H9 (cell line): ENCODE measurements at regions not wholly inside any gene's neighbourhood (a gene's known extent, or its start where the extent isn't known, plus 50 kb on each side); places are given as distances from the start of the nearest gene placed in this dataset.

Experiments
- DNase-seq: peaks from one replicate; pipeline ENCODE4 v3.0.0-alpha.2; 2017
- H2AFZ ChIP-seq: one replicate; pipeline ENCODE4 v1.6.1; 2013; ENCODE audit warnings: mild to moderate bottlenecking, low read length, control low read depth, moderate library complexity
- H2AK5ac ChIP-seq: 2 replicates; pipeline ENCODE4 v1.6.1; 2013; ENCODE audit warnings: low read length, control low read depth, mixed read lengths; ENCODE audit not compliant: insufficient read length
- H2BK120ac ChIP-seq: one replicate; pipeline ENCODE4 v1.6.1; 2013; ENCODE audit warnings: low read depth, mild to moderate bottlenecking, low read length, control low read depth, inconsistent platforms; ENCODE audit not compliant: poor library complexity, severe bottlenecking
- H2BK12ac ChIP-seq: 2 replicates; pipeline ENCODE4 v1.6.1; 2013; ENCODE audit warnings: low read length, control low read depth, mixed read lengths, low read depth; ENCODE audit not compliant: insufficient read length
- H2BK15ac ChIP-seq: 2 replicates; pipeline ENCODE4 v1.6.1; 2013; ENCODE audit warnings: low read depth, low read length, control low read depth
- H2BK20ac ChIP-seq: one replicate; pipeline ENCODE4 v1.6.1; 2013; ENCODE audit warnings: low read depth, mild to moderate bottlenecking, low read length, control low read depth, inconsistent platforms; ENCODE audit not compliant: poor library complexity, severe bottlenecking
- H2BK5ac ChIP-seq: 2 replicates; pipeline ENCODE4 v1.6.1; 2013; ENCODE audit warnings: low read length, control low read depth, mixed read lengths; ENCODE audit not compliant: insufficient read length
- H3K14ac ChIP-seq: 2 replicates; pipeline ENCODE4 v1.6.1; 2013; ENCODE audit warnings: low read length, control low read depth; ENCODE audit not compliant: insufficient read depth
- H3K18ac ChIP-seq: 2 replicates; pipeline ENCODE4 v1.6.1; 2013; ENCODE audit warnings: low read depth, mild to moderate bottlenecking, mixed read lengths, low read length, control low read depth; ENCODE audit not compliant: insufficient read length
- H3K23ac ChIP-seq: 2 replicates; pipeline ENCODE4 v1.6.1; 2013; ENCODE audit warnings: low read length, control low read depth, mixed read lengths, low read depth; ENCODE audit not compliant: insufficient read length
- H3K23me2 ChIP-seq: 2 replicates; pipeline ENCODE4 v1.6.1; 2013; ENCODE audit warnings: low read depth, mild to moderate bottlenecking, mixed read lengths, low read length, control low read depth; ENCODE audit not compliant: insufficient read length, poor library complexity, severe bottlenecking
- H3K27ac ChIP-seq: 2 replicates; pipeline ENCODE4 v1.5.1; 2013; ENCODE audit warnings: low read length, control low read depth, mixed read lengths, low read depth; ENCODE audit not compliant: insufficient read length
- H3K27me3 ChIP-seq: 2 replicates; pipeline ENCODE4 v1.6.1; 2013; ENCODE audit warnings: low read length, control low read depth, inconsistent platforms; ENCODE audit not compliant: insufficient read depth
- H3K4ac ChIP-seq: 2 replicates; pipeline ENCODE4 v1.6.1; 2013; ENCODE audit warnings: low read depth, mild to moderate bottlenecking, control low read depth, inconsistent platforms, low read length, moderate library complexity
- H3K4me1 ChIP-seq: 2 replicates; pipeline ENCODE4 v1.6.1; 2013; ENCODE audit warnings: low read length, control low read depth, inconsistent platforms; ENCODE audit not compliant: insufficient read depth
- H3K4me2 ChIP-seq: 2 replicates; pipeline ENCODE4 v1.6.1; 2013; ENCODE audit warnings: low read length, control low read depth, mixed read lengths; ENCODE audit not compliant: insufficient read length, insufficient read depth
- H3K56ac ChIP-seq: 2 replicates; pipeline ENCODE4 v1.6.1; 2013; ENCODE audit warnings: low read depth, mild to moderate bottlenecking, mixed read lengths, low read length, control low read depth; ENCODE audit not compliant: insufficient read length
- H3K79me1 ChIP-seq: 2 replicates; pipeline ENCODE4 v1.6.1; 2013; ENCODE audit warnings: low read depth, mild to moderate bottlenecking, moderate library complexity, low read length, control low read depth, inconsistent platforms; ENCODE audit not compliant: insufficient read depth, poor library complexity, severe bottlenecking
- H3K79me2 ChIP-seq: 2 replicates; pipeline ENCODE4 v1.6.1; 2013; ENCODE audit warnings: low read length, control low read depth, inconsistent platforms; ENCODE audit not compliant: insufficient read depth
- H3K9ac ChIP-seq: 2 replicates; pipeline ENCODE4 v1.6.1; 2013; ENCODE audit warnings: low read length, control low read depth, mixed read lengths; ENCODE audit not compliant: insufficient read length; ENCODE audit errors: extremely low read depth
- H3K9me3 ChIP-seq: one replicate; pipeline ENCODE4 v1.6.1; 2013; ENCODE audit warnings: low read depth, low read length, inconsistent platforms; ENCODE audit not compliant: control insufficient read depth
- H3T11ph ChIP-seq: one replicate; pipeline ENCODE4 v1.6.1; 2013; ENCODE audit warnings: mild to moderate bottlenecking, low read length, control low read depth, inconsistent platforms
- H4K20me1 ChIP-seq: one replicate; pipeline ENCODE4 v1.6.1; 2013; ENCODE audit not compliant: control insufficient read depth, insufficient read length, insufficient read depth
- H4K5ac ChIP-seq: 2 replicates; pipeline ENCODE4 v1.6.1; 2013; ENCODE audit warnings: low read depth, mild to moderate bottlenecking, mixed read lengths, low read length, control low read depth; ENCODE audit not compliant: insufficient read length
- H4K8ac ChIP-seq: replicated peaks from 2 replicates; pipeline ENCODE4 v1.6.1; 2013; ENCODE audit warnings: low read length, control low read depth, mixed read lengths, low read depth; ENCODE audit not compliant: insufficient read length
- H4K91ac ChIP-seq: 2 replicates; pipeline ENCODE4 v1.6.1; 2013; ENCODE audit warnings: low read depth, mild to moderate bottlenecking, moderate library complexity, mixed read lengths, low read length, control low read depth; ENCODE audit not compliant: insufficient read length
- H3K27ac Mint-ChIP-seq, 3 experiments: 2 replicates in 2 of 3; 3 replicates in 1 of 3; pipeline ENCODE4 v1.8.0; 2020 to 2021; ENCODE audit warnings: mixed read lengths in 3 of 3, mild to moderate bottlenecking in 1 of 3, moderate library complexity in 1 of 3
- H3K27me3 Mint-ChIP-seq: 2 replicates; pipeline ENCODE4 v1.8.0; 2021; ENCODE audit warnings: low read depth, mild to moderate bottlenecking, moderate library complexity, mixed read lengths
- H3K36me3 Mint-ChIP-seq, 3 experiments: 2 replicates in 2 of 3; 3 replicates in 1 of 3; pipeline ENCODE4 v1.8.0; 2020 to 2021; ENCODE audit warnings: low read depth in 3 of 3, mixed read lengths in 3 of 3; ENCODE audit not compliant: insufficient read depth in 1 of 3
- H3K4me1 Mint-ChIP-seq, 2 experiments: 2 replicates each; pipeline ENCODE4 v1.8.0; 2020; ENCODE audit warnings: mixed read lengths in 2 of 2
- H3K4me3 Mint-ChIP-seq, 2 experiments: 2 replicates in 1 of 2; 3 replicates in 1 of 2; pipeline ENCODE4 v1.8.0; 2020 to 2021; ENCODE audit warnings: mild to moderate bottlenecking in 2 of 2, mixed read lengths in 2 of 2, moderate library complexity in 1 of 2
- H3K9me3 Mint-ChIP-seq, 2 experiments: 2 replicates in 1 of 2; 3 replicates in 1 of 2; pipeline ENCODE4 v1.8.0; 2020; ENCODE audit warnings: mild to moderate bottlenecking in 2 of 2, mixed read lengths in 2 of 2, moderate library complexity in 1 of 2
- whole genome bisulfite sequencing: extraction: QIAGEN DNeasy Blood & Tissue Kit; methylation state at CpG from one replicate; pipeline ENCODE4 v1.1.7; 2013; ENCODE audit warnings: missing lambda C conversion rate, low lambda C conversion rate, mixed read lengths; ENCODE audit not compliant: insufficient read length; ENCODE audit errors: extremely low coverage; 5-methylcytosine and 5-hydroxymethylcytosine counted together
- TF ChIP-seq, protein P1 (sequence below): fragments of 200-600 bp; sonication (generic); conservative IDR thresholded peaks from 3 replicates; pipeline ENCODE4 v1.8.0; 2021; ENCODE audit warnings: antibody characterized with exemption, mild to moderate bottlenecking

DNA sequence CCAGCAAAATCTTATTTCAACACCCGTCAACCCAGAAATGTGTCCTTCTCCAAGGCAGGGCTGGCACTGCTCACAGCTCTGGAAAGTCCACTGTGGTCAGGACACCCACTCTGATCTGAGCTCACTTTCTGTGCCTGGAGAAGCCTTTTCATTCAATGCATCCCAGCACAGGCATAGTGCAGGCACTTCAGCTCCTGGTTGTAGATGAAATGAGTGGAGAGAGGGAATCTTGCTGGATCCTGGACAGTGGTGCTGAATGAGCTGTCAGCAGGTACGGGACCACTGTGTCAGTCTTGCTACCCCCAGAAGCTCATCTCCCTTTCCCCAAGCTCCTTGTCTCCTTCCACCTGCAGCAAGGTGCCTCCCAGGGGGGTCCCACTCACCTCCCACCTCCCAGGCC is 86.1 kb upstream of the SALL1 start:
- no peaks in the 10 kb centered on the region for H3K23me2 ChIP-seq
- H3K27ac ChIP-seq = no peak overlapping the region
- H2BK120ac ChIP-seq = no peak overlapping the region
- H3K79me2 ChIP-seq = no peaks in the 10 kb centered on the region
- Mint-ChIP-seq H3K27me3 (peaks cover 15% of the 10 kb centered on the region), H3K36me3 (peaks cover 6 to 16% (median 9%) of the 10 kb centered on the region in 3 experiments; a peak in 6 of 7 replicates), H3K4me1 (peaks cover 43 to 46% of the 10 kb centered on the region in 2 experiments), H3K9me3 (peaks cover 10 to 14% of the 10 kb centered on the region in 2 experiments), H3K4me3 (no peak overlapping the region), H3K27ac (peak overlapping the region in 1 of 3 experiments; percentile 42; a peak in 1 of 7 replicates)
- H2AFZ ChIP-seq = no peak overlapping the region
- TF ChIP-seq, protein P1, sequence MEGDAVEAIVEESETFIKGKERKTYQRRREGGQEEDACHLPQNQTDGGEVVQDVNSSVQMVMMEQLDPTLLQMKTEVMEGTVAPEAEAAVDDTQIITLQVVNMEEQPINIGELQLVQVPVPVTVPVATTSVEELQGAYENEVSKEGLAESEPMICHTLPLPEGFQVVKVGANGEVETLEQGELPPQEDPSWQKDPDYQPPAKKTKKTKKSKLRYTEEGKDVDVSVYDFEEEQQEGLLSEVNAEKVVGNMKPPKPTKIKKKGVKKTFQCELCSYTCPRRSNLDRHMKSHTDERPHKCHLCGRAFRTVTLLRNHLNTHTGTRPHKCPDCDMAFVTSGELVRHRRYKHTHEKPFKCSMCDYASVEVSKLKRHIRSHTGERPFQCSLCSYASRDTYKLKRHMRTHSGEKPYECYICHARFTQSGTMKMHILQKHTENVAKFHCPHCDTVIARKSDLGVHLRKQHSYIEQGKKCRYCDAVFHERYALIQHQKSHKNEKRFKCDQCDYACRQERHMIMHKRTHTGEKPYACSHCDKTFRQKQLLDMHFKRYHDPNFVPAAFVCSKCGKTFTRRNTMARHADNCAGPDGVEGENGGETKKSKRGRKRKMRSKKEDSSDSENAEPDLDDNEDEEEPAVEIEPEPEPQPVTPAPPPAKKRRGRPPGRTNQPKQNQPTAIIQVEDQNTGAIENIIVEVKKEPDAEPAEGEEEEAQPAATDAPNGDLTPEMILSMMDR = no peak
- H4K91ac ChIP-seq = no peak overlapping the region
- H3K4ac ChIP-seq = no peak overlapping the region
- H3K79me1 ChIP-seq = no peaks in the 10 kb centered on the region
- H3T11ph ChIP-seq = no peak overlapping the region
- H2BK15ac ChIP-seq = no peak overlapping the region
- no peak overlapping the region for H2AK5ac ChIP-seq
- H3K14ac ChIP-seq = no peak overlapping the region
- H2BK20ac ChIP-seq = no peak overlapping the region
- no peaks in the 10 kb centered on the region for H3K27me3 ChIP-seq
- no peak overlapping the region for H2BK5ac ChIP-seq
- H3K4me2 ChIP-seq = no peak overlapping the region
- no peak overlapping the region for H3K23ac ChIP-seq
- H3K56ac ChIP-seq = no peak overlapping the region
- no peak overlapping the region for H4K5ac ChIP-seq
- no peak overlapping the region for H2BK12ac ChIP-seq
- H4K20me1 ChIP-seq = no peaks in the 10 kb centered on the region
- H3K9ac ChIP-seq = no peak overlapping the region
- WGBS = no CpG with 5 or more reads among the region's 2 CpGs
- H3K4me1 ChIP-seq = no peaks in the 10 kb centered on the region; the same call in 1 of the 2 replicates
- no peaks in the 10 kb centered on the region for H3K9me3 ChIP-seq
- no peak overlapping the region for H3K18ac ChIP-seq
- no peak overlapping the region for H4K8ac ChIP-seq
- no peak for DNase-seq
